ENCODE measurements at regions not wholly inside any gene's neighbourhood (a gene's known extent, or its start where the extent isn't known, plus 50 kb on each side); places are given as distances from the start of the nearest gene placed in this dataset.
A peak's percentile ranks its signal among the peaks of the same experiment; 100 is the strongest.

- no peak for DNase-seq
- no peak for ATAC-seq
- intact Hi-C loops (cut with DNase I, micrococcal nuclease), result loop anchor here in 1 of 2 donors (5.0 kb wide), 1 partner anchor 172 kb away; no protein-coding TSS in a partner anchor
Measured at GRCh38 chr17:13734880-13735279, 133.2 kb upstream of the HS3ST3A1 start.

GRCh38 chr17:13735444-13735843 lies 133.7 kb upstream of the HS3ST3A1 start:
- intact Hi-C loops (cut with DNase I, micrococcal nuclease), result loop anchor here in 1 of 2 donors (5.0 kb wide), 1 partner anchor 172 kb away; no protein-coding TSS in a partner anchor
- ATAC-seq, result no peak
- no peak for DNase-seq

GRCh38 chr17:13735861-13736260 lies 134.1 kb upstream of the HS3ST3A1 start:
- intact Hi-C loops (cut with DNase I, micrococcal nuclease), result loop anchor here in 1 of 2 donors (5.0 kb wide), 1 partner anchor 171 kb away; no protein-coding TSS in a partner anchor
- DNase-seq (no peak), ATAC-seq (no peak)

GRCh38 chr17:13736916-13737315 lies 135.2 kb upstream of the HS3ST3A1 start:
- intact Hi-C loops (cut with DNase I, micrococcal nuclease), result loop anchor here in 1 of 2 donors (5.0 kb wide), 1 partner anchor 170 kb away; no protein-coding TSS in a partner anchor
- DNase-seq (no peak), ATAC-seq (no peak)

- no peak for ATAC-seq
- no peak for DNase-seq
Measured at GRCh38 chr17:13740686-13741085, 139.0 kb upstream of the HS3ST3A1 start.

GRCh38 chr17:13741744-13742143 lies 140.0 kb upstream of the HS3ST3A1 start:
- intact Hi-C loops (cut with DNase I, micrococcal nuclease), result no loop called here
- DNase-seq, result no peak
- no peak for ATAC-seq

More at GRCh38 chr17:13740686-13741085, 139.0 kb upstream of the HS3ST3A1 start:
- intact Hi-C loops (cut with DNase I, micrococcal nuclease), result no loop called here

- no peak for ATAC-seq
- DNase-seq, result no peak
- intact Hi-C loops (cut with DNase I, micrococcal nuclease), result no loop called here
Measured at GRCh38 chr17:13743906-13744305, 142.2 kb upstream of the HS3ST3A1 start.

GRCh38 chr17:13746404-13746803 lies 144.7 kb upstream of the HS3ST3A1 start:
- ATAC-seq (no peak), DNase-seq (no peak)
- intact Hi-C loops (cut with DNase I, micrococcal nuclease), result no loop called here

- no peak for ATAC-seq
- no peak for DNase-seq
- intact Hi-C loops (cut with DNase I, micrococcal nuclease), result no loop called here
Measured at GRCh38 chr17:13749166-13749890, 147.6 kb upstream of the HS3ST3A1 start.

GRCh38 chr17:13749891-13750235 lies 148.1 kb upstream of the HS3ST3A1 start:
- ATAC-seq, result no peak

GRCh38 chr17:13750816-13751793 lies 149.4 kb upstream of the HS3ST3A1 start:
- peak; percentile 71 for ATAC-seq
- DNase-seq, result no peak
- intact Hi-C loops (cut with DNase I, micrococcal nuclease), result no loop called here

More at GRCh38 chr17:13749891-13750235, 148.1 kb upstream of the HS3ST3A1 start:
- intact Hi-C loops (cut with DNase I, micrococcal nuclease), result no loop called here
- DNase-seq, result no peak

- ATAC-seq (no peak), DNase-seq (no peak)
- intact Hi-C loops (cut with DNase I, micrococcal nuclease), result no loop called here
Measured at GRCh38 chr17:13753154-13753553, 151.4 kb upstream of the HS3ST3A1 start.

GRCh38 chr17:13753771-13754170 lies 152.0 kb upstream of the HS3ST3A1 start:
- ATAC-seq, result no peak
- DNase-seq, result no peak
- intact Hi-C loops (cut with DNase I, micrococcal nuclease), result no loop called here

GRCh38 chr17:13755851-13756250 lies 154.1 kb upstream of the HS3ST3A1 start:
- intact Hi-C loops (cut with DNase I, micrococcal nuclease), result no loop called here
- ATAC-seq, result no peak

GRCh38 chr17:13756763-13757162 lies 155.0 kb upstream of the HS3ST3A1 start:
- ATAC-seq, result peak; percentile 36

More at GRCh38 chr17:13755851-13756250, 154.1 kb upstream of the HS3ST3A1 start:
- DNase-seq, result no peak

GRCh38 chr17:13757871-13758270 lies 156.1 kb upstream of the HS3ST3A1 start:
- intact Hi-C loops (cut with DNase I, micrococcal nuclease), result no loop called here
- DNase-seq (no peak), ATAC-seq (no peak)

More at GRCh38 chr17:13756763-13757162, 155.0 kb upstream of the HS3ST3A1 start:
- intact Hi-C loops (cut with DNase I, micrococcal nuclease), result no loop called here
- no peak for DNase-seq

GRCh38 chr17:13759518-13760335 lies 158.0 kb upstream of the HS3ST3A1 start:
- DNase-seq (no peak), ATAC-seq (no peak)
- intact Hi-C loops (cut with DNase I, micrococcal nuclease), result no loop called here

GRCh38 chr17:13761038-13761603 lies 159.4 kb upstream of the HS3ST3A1 start:
- ATAC-seq, result no peak
- no peak for DNase-seq
- intact Hi-C loops (cut with DNase I, micrococcal nuclease), result no loop called here

Measured in left colon (tissue), 2 donors.